GM12864 (cell line): ENCODE measurements at regions not wholly inside any gene's neighbourhood (a gene's known extent, or its start where the extent isn't known, plus 50 kb on each side); places are given as distances from the start of the nearest gene placed in this dataset.

Source experiments
- DNase-seq: peaks from one replicate; pipeline ENCODE4 v3.0.0-alpha.2; 2011; ENCODE audit warnings: low read depth
- H3K4me3 ChIP-seq: 2 replicates; pipeline ENCODE4 v1.5.1; 2011; ENCODE audit warnings: mild to moderate bottlenecking, low read depth, low read length, control low read depth
- CTCF ChIP-seq: IDR thresholded peaks from 2 replicates; pipeline ENCODE4 v1.5.1; 2011; ENCODE audit warnings: low read depth, mild to moderate bottlenecking, moderate library complexity, low read length, control low read depth, inconsistent platforms; ENCODE audit errors: missing control alignments

- no peak overlapping the region for H3K4me3 ChIP-seq
- TF ChIP-seq CTCF, result no peak
- DNase-seq, result no peak
These were observed 62.3 kb downstream of the TTC32 start for GRCh38 chr2:19839438-19839837.

- no peak overlapping the region for H3K4me3 ChIP-seq
- TF ChIP-seq CTCF, result no peak
- DNase-seq, result no peak
These were observed 63.2 kb downstream of the TTC32 start for GRCh38 chr2:19838616-19839015.

GRCh38 chr2:19837235-19837766 is 64.5 kb downstream of the TTC32 start:
- TF ChIP-seq CTCF, result no peak
- DNase-seq, result no peak
- H3K4me3 ChIP-seq, result no peak overlapping the region

GRCh38 chr2:19835781-19836281 is 66.0 kb downstream of the TTC32 start:
- no peak for DNase-seq
- H3K4me3 ChIP-seq, result no peak overlapping the region
- TF ChIP-seq CTCF, result no peak

- no peak overlapping the region for H3K4me3 ChIP-seq
- no peak for TF ChIP-seq CTCF
- no peak for DNase-seq
These were observed 67.8 kb downstream of the TTC32 start for GRCh38 chr2:19833978-19834377.

- no peak overlapping the region for H3K4me3 ChIP-seq
- no peak for DNase-seq
- no peak for TF ChIP-seq CTCF
These were observed 72.1 kb downstream of the TTC32 start for GRCh38 chr2:19829672-19830071.

GRCh38 chr2:19826874-19827273 is 74.9 kb downstream of the TTC32 start:
- no peak for DNase-seq
- no peak overlapping the region for H3K4me3 ChIP-seq
- TF ChIP-seq CTCF, result no peak
